ENCODE measurements at regions not wholly inside any gene's neighbourhood (a gene's known extent, or its start where the extent isn't known, plus 50 kb on each side); places are given as distances from the start of the nearest gene placed in this dataset.
"Not testable (repeated sequence)": the region's sequence is repeated elsewhere in the genome, so short reads cannot be mapped to it uniquely, and the experiment has no call there.

GRCh38 chr3:31095255-31095654 is 200.8 kb upstream of the GADL1 start:
- no TSS peak for BruUV-seq (replicated peaks)
- Histone ChIP-seq H3K79me2 (ENCODE audit: low read depth) (no peaks in the 10 kb centered on the region), H3K36me3 (ENCODE audit: low read depth) (no peaks in the 10 kb centered on the region), H3F3A (ENCODE audit: insufficient read depth, low read depth) (no peaks in the 10 kb centered on the region), H3K27me3 (ENCODE audit: insufficient read depth, low read depth) (no peaks in the 10 kb centered on the region), H2AFZ (no peak overlapping the region), H3K4me2 (no peak overlapping the region), H3K27ac (no peak overlapping the region), H3K4me3 (no peak overlapping the region), H4K20me1 (ENCODE audit: insufficient read depth) (no peaks in the 10 kb centered on the region), H3K4me1 (replicated peaks; ENCODE audit: insufficient read depth) (no peaks in the 10 kb centered on the region), H3K9me2 (ENCODE audit: insufficient read depth) (no peaks in the 10 kb centered on the region), H3K9me3 (ENCODE audit: insufficient read depth, low read depth) (no peaks in the 10 kb centered on the region)
- ChIA-PET CTCF (no interaction called here), POLR2A (ENCODE audit: unreplicated experiment) (no interaction called here)
- no peak for TF ChIP-seq EZH2 (IDR thresholded peaks at IDR 0.05; ENCODE audit: low read depth)
- TF ChIP-seq CTCF (conservative IDR thresholded peaks at IDR 0.05): no peak
- DNase-seq: no peak
- intact Hi-C loops (cut with micrococcal nuclease; ENCODE audit: unreplicated experiment): no loop called here

- H3K9me2 ChIP-seq (ENCODE audit: insufficient read depth): no peaks in the 10 kb centered on the region
- no peak overlapping the region for H2AFZ ChIP-seq
- no peak overlapping the region for H3K4me2 ChIP-seq
- DNase-seq: no peak
- H3K79me2 ChIP-seq (ENCODE audit: low read depth): no peaks in the 10 kb centered on the region
- H3F3A ChIP-seq (ENCODE audit: insufficient read depth, low read depth): no peaks in the 10 kb centered on the region
- H3K36me3 ChIP-seq (ENCODE audit: low read depth): no peaks in the 10 kb centered on the region
- H3K9me3 ChIP-seq (ENCODE audit: insufficient read depth, low read depth): no peaks in the 10 kb centered on the region
- no peaks in the 10 kb centered on the region for H3K27me3 ChIP-seq (ENCODE audit: insufficient read depth, low read depth)
- no peak overlapping the region for H3K4me3 ChIP-seq
- H3K4me1 ChIP-seq (replicated peaks; ENCODE audit: insufficient read depth): no peaks in the 10 kb centered on the region
- no peaks in the 10 kb centered on the region for H4K20me1 ChIP-seq (ENCODE audit: insufficient read depth)
- intact Hi-C loops (cut with micrococcal nuclease; ENCODE audit: unreplicated experiment): no loop called here
- TF ChIP-seq CTCF (conservative IDR thresholded peaks at IDR 0.05): no peak
- no peak for TF ChIP-seq EZH2 (IDR thresholded peaks at IDR 0.05; ENCODE audit: low read depth)
- ChIA-PET CTCF (no interaction called here), POLR2A (ENCODE audit: unreplicated experiment) (no interaction called here)
- no peak overlapping the region for H3K27ac ChIP-seq
- BruUV-seq (replicated peaks): no TSS peak
Measured at GRCh38 chr3:31096661-31097395, 202.4 kb upstream of the GADL1 start.

GRCh38 chr3:31100519-31100918 is 206.1 kb upstream of the GADL1 start:
- Histone ChIP-seq H2AFZ (no peak overlapping the region), H3K4me2 (no peak overlapping the region), H3K27ac (no peak overlapping the region), H3K4me1 (replicated peaks; ENCODE audit: insufficient read depth) (no peaks in the 10 kb centered on the region), H3K36me3 (ENCODE audit: low read depth) (no peaks in the 10 kb centered on the region), H3K4me3 (no peak overlapping the region), H3K27me3 (ENCODE audit: insufficient read depth, low read depth) (no peaks in the 10 kb centered on the region), H3K9me3 (ENCODE audit: insufficient read depth, low read depth) (no peaks in the 10 kb centered on the region), H3K79me2 (ENCODE audit: low read depth) (no peaks in the 10 kb centered on the region), H3K9me2 (ENCODE audit: insufficient read depth) (no peaks in the 10 kb centered on the region), H4K20me1 (ENCODE audit: insufficient read depth) (no peaks in the 10 kb centered on the region), H3F3A (ENCODE audit: insufficient read depth, low read depth) (no peaks in the 10 kb centered on the region)
- ChIA-PET CTCF (no interaction called here), POLR2A (ENCODE audit: unreplicated experiment) (no interaction called here)
- no peak for DNase-seq
- intact Hi-C loops (cut with micrococcal nuclease; ENCODE audit: unreplicated experiment): no loop called here
- no TSS peak for BruUV-seq (replicated peaks)
- TF ChIP-seq CTCF (conservative IDR thresholded peaks at IDR 0.05) (no peak), EZH2 (IDR thresholded peaks at IDR 0.05; ENCODE audit: low read depth) (no peak)

- peak in 1 of 2 experiments; percentile 14 for DNase-seq
- H4K20me1 ChIP-seq (ENCODE audit: insufficient read depth); BruUV-seq (replicated peaks); H3F3A ChIP-seq (ENCODE audit: insufficient read depth, low read depth); intact Hi-C loops (cut with micrococcal nuclease; ENCODE audit: unreplicated experiment); H3K9me3 ChIP-seq (ENCODE audit: insufficient read depth, low read depth); H3K9me2 ChIP-seq (ENCODE audit: insufficient read depth); H3K36me3 ChIP-seq (ENCODE audit: low read depth); H3K4me1 ChIP-seq (replicated peaks; ENCODE audit: insufficient read depth); H3K79me2 ChIP-seq (ENCODE audit: low read depth); CTCF ChIA-PET; POLR2A ChIA-PET (ENCODE audit: unreplicated experiment); H3K4me2 ChIP-seq; H3K4me3 ChIP-seq; H3K27ac ChIP-seq; H3K27me3 ChIP-seq (ENCODE audit: insufficient read depth, low read depth); H2AFZ ChIP-seq: not testable (repeated sequence)
Measured at GRCh38 chr3:31101285-31101684, 206.8 kb upstream of the GADL1 start.
